ENCODE measurements at regions not wholly inside any gene's neighbourhood (a gene's known extent, or its start where the extent isn't known, plus 50 kb on each side); places are given as distances from the start of the nearest gene placed in this dataset.

- H3K4me1 Mint-ChIP-seq (ENCODE audit: low read depth) = peaks cover 19% of the 10 kb centered on the region
- no peak overlapping the region for H3K27ac Mint-ChIP-seq
- no peaks in the 10 kb centered on the region for H3K27me3 Mint-ChIP-seq
- TF ChIP-seq CTCF (IDR thresholded peaks at IDR 0.05; ENCODE audit: unreplicated experiment) = no peak
- H3K36me3 Mint-ChIP-seq (ENCODE audit: insufficient read depth) = no peaks in the 10 kb centered on the region
- H3K4me3 Mint-ChIP-seq (ENCODE audit: low read depth) = no peak overlapping the region
- H3K9me3 Mint-ChIP-seq (ENCODE audit: low read depth) = peaks cover 3% of the 10 kb centered on the region
- DNase-seq (ENCODE audit: low spot score, unreplicated experiment) = no peak
Observed at GRCh38 chrX:115399306-115399705, 109.8 kb downstream of the LUZP4 start.

- Mint-ChIP-seq H3K27ac (no peak overlapping the region), H3K4me3 (ENCODE audit: low read depth) (no peak overlapping the region), H3K4me1 (ENCODE audit: low read depth) (peaks cover 19% of the 10 kb centered on the region), H3K9me3 (ENCODE audit: low read depth) (peaks cover 3% of the 10 kb centered on the region), H3K36me3 (ENCODE audit: insufficient read depth) (no peaks in the 10 kb centered on the region), H3K27me3 (no peaks in the 10 kb centered on the region)
- no peak for DNase-seq (ENCODE audit: low spot score, unreplicated experiment)
- TF ChIP-seq CTCF (IDR thresholded peaks at IDR 0.05; ENCODE audit: unreplicated experiment) = no peak
Observed at GRCh38 chrX:115400960-115401359, 111.4 kb downstream of the LUZP4 start.

- DNase-seq (ENCODE audit: low spot score, unreplicated experiment) = no peak
- no peak for TF ChIP-seq CTCF (IDR thresholded peaks at IDR 0.05; ENCODE audit: unreplicated experiment)
- peak overlapping the region; percentile 28 for H3K27ac Mint-ChIP-seq
- no peak overlapping the region for H3K4me3 Mint-ChIP-seq (ENCODE audit: low read depth)
- H3K4me1 Mint-ChIP-seq (ENCODE audit: low read depth) = peaks cover 19% of the 10 kb centered on the region
- H3K9me3 Mint-ChIP-seq (ENCODE audit: low read depth) = peaks cover 3% of the 10 kb centered on the region
- no peaks in the 10 kb centered on the region for H3K36me3 Mint-ChIP-seq (ENCODE audit: insufficient read depth)
- no peaks in the 10 kb centered on the region for H3K27me3 Mint-ChIP-seq
Observed at GRCh38 chrX:115402299-115402698, 112.8 kb downstream of the LUZP4 start.

GRCh38 chrX:115408771-115409400, 119.4 kb downstream of the LUZP4 start:
- no peak for DNase-seq (ENCODE audit: low spot score, unreplicated experiment)
- no peaks in the 10 kb centered on the region for H3K27me3 Mint-ChIP-seq
- TF ChIP-seq CTCF (IDR thresholded peaks at IDR 0.05; ENCODE audit: unreplicated experiment) = no peak
- no peak overlapping the region for H3K4me3 Mint-ChIP-seq (ENCODE audit: low read depth)
- H3K9me3 Mint-ChIP-seq (ENCODE audit: low read depth) = peaks cover 3% of the 10 kb centered on the region
- H3K4me1 Mint-ChIP-seq (ENCODE audit: low read depth) = peaks cover 16% of the 10 kb centered on the region
- H3K27ac Mint-ChIP-seq = no peak overlapping the region
- no peaks in the 10 kb centered on the region for H3K36me3 Mint-ChIP-seq (ENCODE audit: insufficient read depth)

GRCh38 chrX:115409551-115409950, 120.0 kb downstream of the LUZP4 start:
- Mint-ChIP-seq H3K4me1 (ENCODE audit: low read depth) (peaks cover 16% of the 10 kb centered on the region), H3K27me3 (no peaks in the 10 kb centered on the region)
- TF ChIP-seq CTCF (IDR thresholded peaks at IDR 0.05; ENCODE audit: unreplicated experiment) = no peak

More at GRCh38 chrX:115409551-115409950, 120.0 kb downstream of the LUZP4 start:
- Mint-ChIP-seq H3K4me3 (ENCODE audit: low read depth) (no peak overlapping the region), H3K36me3 (ENCODE audit: insufficient read depth) (no peaks in the 10 kb centered on the region), H3K9me3 (ENCODE audit: low read depth) (peaks cover 3% of the 10 kb centered on the region), H3K27ac (no peak overlapping the region)
- no peak for DNase-seq (ENCODE audit: low spot score, unreplicated experiment)
